Fibroblast of pulmonary artery (primary cell): ENCODE measurements at regions not wholly inside any gene's neighbourhood (a gene's known extent, or its start where the extent isn't known, plus 50 kb on each side); places are given as distances from the start of the nearest gene placed in this dataset.

Source experiments
- DNase-seq: peaks from one replicate; pipeline ENCODE4 v3.0.0-alpha.2; 2010; ENCODE audit warnings: low read depth
- H3K4me3 ChIP-seq: replicated peaks from 2 replicates; pipeline ENCODE4 v1.5.1; 2011; ENCODE audit warnings: low read depth, mild to moderate bottlenecking, control low read depth, low read length, moderate library complexity
- CTCF ChIP-seq: IDR thresholded peaks from 2 replicates; pipeline ENCODE4 v1.5.1; 2011; ENCODE audit warnings: mild to moderate bottlenecking, control low read depth, low read length, inconsistent platforms; ENCODE audit errors: missing control alignments

GRCh38 chr13:109516186-109516585, 270.2 kb downstream of the IRS2 start:
- no peak overlapping the region for H3K4me3 ChIP-seq
- no peak for DNase-seq
- no peak for TF ChIP-seq CTCF

GRCh38 chr13:109510013-109510412, 276.4 kb downstream of the IRS2 start:
- no peak for TF ChIP-seq CTCF
- H3K4me3 ChIP-seq, result no peak overlapping the region
- no peak for DNase-seq

DNA sequence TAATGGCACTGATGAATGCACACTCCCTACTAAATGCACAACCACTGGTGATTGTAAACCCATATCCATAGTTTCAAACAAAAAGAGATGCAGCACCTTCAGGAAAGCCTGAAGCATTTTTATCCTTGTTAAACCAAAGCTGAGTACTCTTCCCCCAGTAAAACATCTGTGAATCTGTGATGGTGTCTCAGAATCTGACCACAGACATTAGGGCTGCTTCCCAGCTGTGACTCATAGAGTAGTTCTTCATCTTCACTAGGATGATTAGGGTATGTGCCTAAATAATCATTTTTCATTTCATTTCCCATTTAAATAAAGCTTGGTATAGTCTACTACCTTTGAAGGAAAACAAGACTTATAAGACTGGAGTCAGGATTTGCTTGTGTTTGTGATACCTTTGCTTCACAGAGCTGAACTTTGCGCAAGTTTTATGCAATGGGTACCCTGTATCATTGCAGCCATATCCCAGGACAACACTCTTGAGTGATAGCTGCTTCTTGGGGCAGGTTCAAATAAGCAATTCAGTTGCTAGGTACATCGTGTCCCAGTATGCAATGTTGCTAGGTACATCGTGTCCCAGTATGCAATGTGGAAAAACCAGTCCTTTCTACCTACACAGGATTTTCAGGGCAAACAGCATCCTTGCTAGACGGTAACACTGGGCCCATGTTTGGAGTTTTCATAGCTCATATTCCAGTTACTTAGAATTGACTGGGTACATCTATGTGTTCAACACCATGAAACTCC, 277.1 kb downstream of the IRS2 start:
- DNase-seq, result peak; percentile 30
- H3K4me3 ChIP-seq, result no peak overlapping the region
- TF ChIP-seq CTCF, result no peak

DNA sequence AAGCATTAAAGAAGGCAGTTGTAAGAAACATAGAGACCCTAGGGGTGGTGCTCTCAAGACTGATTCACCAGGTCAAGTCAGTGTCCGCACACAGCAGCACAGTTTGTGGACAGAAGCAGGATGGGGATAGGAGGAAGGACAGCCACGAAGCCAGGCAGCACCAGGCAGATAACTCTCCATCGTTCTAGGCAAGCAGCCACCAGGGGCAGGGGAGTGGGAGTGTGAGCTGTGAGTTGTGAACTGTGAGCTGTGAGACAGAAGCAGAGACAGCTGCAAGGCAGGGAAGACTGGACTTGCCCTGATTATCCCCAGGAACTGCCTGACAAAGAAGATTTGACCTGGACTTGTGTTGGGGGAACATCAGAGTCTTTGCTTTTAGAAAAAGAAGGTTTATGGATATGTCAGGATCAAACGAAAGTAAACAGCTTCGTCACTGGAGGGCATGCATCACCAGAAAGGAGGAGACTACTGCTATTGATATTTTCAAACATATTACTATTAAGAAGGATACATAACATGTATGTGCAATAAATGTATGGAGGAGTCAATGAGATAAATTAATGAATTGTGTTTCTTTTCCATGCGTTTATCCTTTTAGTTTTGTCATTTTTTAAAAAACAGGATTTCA, 286.1 kb downstream of the IRS2 start:
- peak; percentile 39 for DNase-seq
- H3K4me3 ChIP-seq, result no peak overlapping the region
- TF ChIP-seq CTCF, result peak; percentile 34

DNA sequence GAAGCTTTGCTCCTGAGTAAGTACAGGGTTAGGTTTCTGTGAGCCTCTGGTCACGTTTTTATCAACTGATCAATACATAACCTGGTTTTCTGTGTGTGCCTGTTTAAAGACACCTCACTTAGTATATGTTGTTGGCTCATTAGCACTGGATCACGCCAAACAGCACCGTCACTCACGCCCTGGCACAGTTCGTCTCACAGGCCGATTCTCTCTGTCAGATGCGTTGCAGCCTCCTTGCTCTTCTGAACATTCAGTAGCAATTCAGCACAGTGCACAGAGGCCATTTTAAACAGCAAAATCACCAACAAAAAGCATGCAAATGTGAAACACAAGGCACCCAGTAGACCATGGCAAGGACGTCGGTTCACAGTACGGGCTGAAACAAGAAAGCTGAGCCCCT, 288.5 kb downstream of the IRS2 start:
- H3K4me3 ChIP-seq, result no peak overlapping the region
- TF ChIP-seq CTCF, result no peak
- no peak for DNase-seq

- no peak for TF ChIP-seq CTCF
- no peak for DNase-seq
- H3K4me3 ChIP-seq, result no peak overlapping the region
Observed at GRCh38 chr13:109496216-109496615, 290.2 kb downstream of the IRS2 start.
